OCI-LY3 (cell line): ENCODE measurements at regions not wholly inside any gene's neighbourhood (a gene's known extent, or its start where the extent isn't known, plus 50 kb on each side); places are given as distances from the start of the nearest gene placed in this dataset.

Experiments
- H2AFZ ChIP-seq: fragments of 200-600, 300-600 bp; shearing (Covaris generic); 2 replicates; pipeline ENCODE4 v1.6.0; 2014; ENCODE audit warnings: antibody characterized with exemption, low read depth, low read length
- H3K27ac ChIP-seq: fragments of 200-600, 300-600 bp; sonication (generic); 2 replicates; pipeline ENCODE4 v1.5.1; 2014; ENCODE audit warnings: mild to moderate bottlenecking, low read length, moderate library complexity, mixed read lengths
- H3K27me3 ChIP-seq: fragments of 200-600, 300-600 bp; sonication (generic); 2 replicates; pipeline ENCODE4 v1.6.1; 2014; ENCODE audit warnings: low read depth, low read length, mixed read lengths
- H3K36me3 ChIP-seq: fragments of 200-600, 300-600 bp; sonication (generic); replicated peaks from 2 replicates; pipeline ENCODE3; 2014; ENCODE audit warnings: low read depth, low read length, mixed read lengths
- H3K4me1 ChIP-seq: fragments of 300-600, 200-600 bp; sonication (generic); 2 replicates; pipeline ENCODE4 v1.6.1; 2014; ENCODE audit warnings: low read length, mixed read lengths
- H3K4me2 ChIP-seq: fragments of 200-600, 300-600 bp; sonication (generic); 2 replicates; pipeline ENCODE4 v1.6.1; 2014; ENCODE audit warnings: low read length, mixed read lengths
- H3K4me3 ChIP-seq: fragments of 300-600, 200-600 bp; sonication (generic); 2 replicates; pipeline ENCODE4 v1.5.1; 2014; ENCODE audit warnings: antibody characterized with exemption, mild to moderate bottlenecking, low read length, moderate library complexity
- H3K79me2 ChIP-seq: fragments of 300-600, 200-600 bp; shearing (Covaris generic); 2 replicates; pipeline ENCODE4 v1.6.1; 2014; ENCODE audit warnings: mild to moderate bottlenecking, low read length, mixed read lengths
- H3K9ac ChIP-seq: fragments of 300-600, 200-600 bp; shearing (Covaris generic); 2 replicates; pipeline ENCODE4 v1.6.0; 2014; ENCODE audit warnings: mild to moderate bottlenecking, low read length, moderate library complexity
- H3K9me3 ChIP-seq: fragments of 200-600, 300-600 bp; shearing (Covaris generic); 2 replicates; pipeline ENCODE4 v1.6.1; 2014; ENCODE audit warnings: low read length, mixed read lengths; ENCODE audit not compliant: insufficient read depth
- H4K20me1 ChIP-seq: fragments of 200-600, 300-600 bp; sonication (generic); 2 replicates; pipeline ENCODE4 v1.6.1; 2016; ENCODE audit warnings: low read length, mixed read lengths; ENCODE audit not compliant: insufficient read depth
- EZH2phosphoT487 ChIP-seq: fragments of 200-600 bp; shearing (Covaris generic); IDR thresholded peaks from 2 replicates; pipeline ENCODE4 v1.6.1; 2018; ENCODE audit warnings: antibody characterized with exemption, mixed run types, low read depth
- TF ChIP-seq, protein P1 (sequence below): fragments of 200-600, 300-600 bp; sonication (generic); IDR thresholded peaks from 2 replicates; pipeline ENCODE4 v1.5.1; 2014; ENCODE audit warnings: antibody characterized with exemption, low read length, low read depth

DNA sequence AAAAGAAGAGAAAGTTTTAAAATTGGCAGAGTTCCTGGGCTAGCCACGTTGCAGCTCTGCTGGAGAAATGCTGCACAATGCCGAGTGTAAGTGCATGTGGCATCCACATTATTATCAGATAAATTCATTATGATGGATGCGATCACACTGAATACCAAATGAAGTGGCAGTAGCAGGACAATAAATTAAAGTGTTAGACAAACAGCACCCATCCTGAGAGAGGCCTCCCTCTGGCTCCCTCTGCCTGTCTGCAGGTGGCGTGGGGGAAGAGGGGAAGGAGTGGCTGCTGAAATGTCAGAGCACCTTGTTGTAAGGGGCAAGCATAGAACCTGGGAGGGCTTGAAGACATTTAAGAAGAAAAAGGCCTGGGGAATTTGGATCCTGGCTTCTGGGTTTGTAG, 324.1 kb downstream of the HAPSTR1 start:
- Histone ChIP-seq H3K4me2 (no peak overlapping the region), H3K36me3 (no peaks in the 10 kb centered on the region), H3K9ac (no peak overlapping the region), H3K79me2 (no peaks in the 10 kb centered on the region), H3K4me1 (no peaks in the 10 kb centered on the region), H2AFZ (no peak overlapping the region), H3K27ac (no peak overlapping the region), H4K20me1 (no peaks in the 10 kb centered on the region), H3K4me3 (no peak overlapping the region), H3K27me3 (peaks cover 16% of the 10 kb centered on the region), H3K9me3 (no peaks in the 10 kb centered on the region)
- no peak for TF ChIP-seq EZH2phosphoT487
- TF ChIP-seq, protein P1, sequence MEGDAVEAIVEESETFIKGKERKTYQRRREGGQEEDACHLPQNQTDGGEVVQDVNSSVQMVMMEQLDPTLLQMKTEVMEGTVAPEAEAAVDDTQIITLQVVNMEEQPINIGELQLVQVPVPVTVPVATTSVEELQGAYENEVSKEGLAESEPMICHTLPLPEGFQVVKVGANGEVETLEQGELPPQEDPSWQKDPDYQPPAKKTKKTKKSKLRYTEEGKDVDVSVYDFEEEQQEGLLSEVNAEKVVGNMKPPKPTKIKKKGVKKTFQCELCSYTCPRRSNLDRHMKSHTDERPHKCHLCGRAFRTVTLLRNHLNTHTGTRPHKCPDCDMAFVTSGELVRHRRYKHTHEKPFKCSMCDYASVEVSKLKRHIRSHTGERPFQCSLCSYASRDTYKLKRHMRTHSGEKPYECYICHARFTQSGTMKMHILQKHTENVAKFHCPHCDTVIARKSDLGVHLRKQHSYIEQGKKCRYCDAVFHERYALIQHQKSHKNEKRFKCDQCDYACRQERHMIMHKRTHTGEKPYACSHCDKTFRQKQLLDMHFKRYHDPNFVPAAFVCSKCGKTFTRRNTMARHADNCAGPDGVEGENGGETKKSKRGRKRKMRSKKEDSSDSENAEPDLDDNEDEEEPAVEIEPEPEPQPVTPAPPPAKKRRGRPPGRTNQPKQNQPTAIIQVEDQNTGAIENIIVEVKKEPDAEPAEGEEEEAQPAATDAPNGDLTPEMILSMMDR: no peak

DNA sequence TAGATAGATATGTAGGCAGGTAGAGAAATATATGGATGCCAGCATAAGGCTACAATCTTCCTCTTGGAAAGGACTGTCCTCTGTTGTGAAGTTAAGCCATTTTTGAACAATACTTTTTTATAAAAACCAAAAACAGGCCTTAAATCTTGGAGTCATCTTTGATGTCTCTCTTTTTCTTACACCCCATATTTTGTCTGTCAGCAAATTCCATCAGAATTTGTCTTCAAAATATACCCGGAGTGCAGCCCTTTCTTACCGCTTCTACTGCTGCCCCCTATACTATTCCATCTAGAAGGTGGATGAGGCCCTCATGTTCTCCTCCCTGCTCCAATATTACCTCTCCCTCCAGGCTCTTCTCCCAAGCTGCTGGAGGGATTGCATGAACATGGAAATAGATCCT, 326.5 kb downstream of the HAPSTR1 start:
- Histone ChIP-seq H3K4me3 (no peak overlapping the region), H2AFZ (no peak overlapping the region), H3K79me2 (no peaks in the 10 kb centered on the region), H3K9ac (no peak overlapping the region), H3K27me3 (peaks cover 4% of the 10 kb centered on the region; the same call in 1 of the 2 replicates), H3K36me3 (no peaks in the 10 kb centered on the region), H3K4me2 (no peak overlapping the region), H4K20me1 (no peaks in the 10 kb centered on the region), H3K27ac (no peak overlapping the region), H3K9me3 (no peaks in the 10 kb centered on the region), H3K4me1 (no peaks in the 10 kb centered on the region)
- TF ChIP-seq, protein P1: no peak
- TF ChIP-seq EZH2phosphoT487: no peak

DNA sequence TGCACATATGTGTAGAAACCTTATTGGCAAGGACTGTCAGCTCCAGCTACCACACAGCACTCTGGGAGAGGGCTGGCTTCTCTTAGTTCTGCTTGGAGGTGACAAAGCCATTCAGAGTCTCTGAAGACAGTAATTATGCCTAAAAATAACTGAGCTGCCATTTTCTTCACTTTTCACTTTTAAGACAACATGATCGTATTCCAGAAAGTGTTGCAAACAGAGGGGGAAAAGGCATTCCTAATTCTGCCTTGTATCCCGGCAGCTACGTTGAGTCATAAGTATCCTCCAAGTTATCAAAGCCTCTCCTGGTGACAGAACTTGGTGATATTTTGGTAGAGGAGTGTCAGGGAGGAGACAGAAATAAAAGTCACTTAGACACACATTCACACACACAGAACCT, 327.7 kb downstream of the HAPSTR1 start:
- no peaks in the 10 kb centered on the region for H4K20me1 ChIP-seq
- no peaks in the 10 kb centered on the region for H3K36me3 ChIP-seq
- no peak overlapping the region for H3K27ac ChIP-seq
- no peak overlapping the region for H2AFZ ChIP-seq
- no peaks in the 10 kb centered on the region; the same call in 1 of the 2 replicates for H3K27me3 ChIP-seq
- TF ChIP-seq, protein P1: no peak
- no peak for TF ChIP-seq EZH2phosphoT487
- H3K4me3 ChIP-seq: no peak overlapping the region
- no peaks in the 10 kb centered on the region for H3K9me3 ChIP-seq
- no peak overlapping the region for H3K4me2 ChIP-seq
- no peak overlapping the region for H3K9ac ChIP-seq
- H3K4me1 ChIP-seq: no peaks in the 10 kb centered on the region
- H3K79me2 ChIP-seq: no peaks in the 10 kb centered on the region

DNA sequence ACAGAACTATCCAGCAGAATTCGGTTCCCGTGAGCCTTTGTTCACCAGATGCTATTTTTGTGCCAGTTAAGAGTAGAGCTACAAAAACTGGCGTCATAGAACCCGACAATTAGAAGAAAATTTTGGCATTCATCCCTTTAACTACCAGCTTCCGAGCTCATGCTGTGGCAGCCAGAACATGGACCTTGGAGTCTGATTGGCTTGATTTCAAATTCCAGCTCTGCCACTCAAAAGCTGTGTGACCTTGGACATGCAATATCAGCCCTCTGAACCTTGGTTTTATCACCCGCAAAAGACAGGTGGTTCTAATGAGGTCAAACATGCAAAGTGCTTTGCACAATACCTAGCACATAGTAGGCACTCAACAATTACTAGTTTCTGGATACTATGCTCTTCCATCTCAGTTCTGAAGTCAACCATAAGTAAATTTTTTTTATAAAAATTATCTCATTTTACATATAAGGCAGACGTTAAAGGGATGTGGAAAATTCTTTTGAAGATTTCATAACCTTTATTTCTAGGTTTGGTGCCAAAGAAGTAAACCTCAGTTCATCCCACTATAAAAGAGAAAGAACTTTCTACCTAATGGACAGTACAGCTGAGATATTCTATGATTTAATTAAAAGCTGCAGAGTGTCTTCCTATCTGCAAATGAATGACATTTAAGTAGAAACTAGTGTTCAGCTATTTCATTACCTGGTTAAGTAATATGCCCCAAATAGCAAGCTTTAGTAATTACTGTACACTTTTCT, 331.5 kb downstream of the HAPSTR1 start:
- H3K4me1 ChIP-seq: no peaks in the 10 kb centered on the region
- H4K20me1 ChIP-seq: no peaks in the 10 kb centered on the region
- H3K4me2 ChIP-seq: no peak overlapping the region
- H3K27ac ChIP-seq: no peak overlapping the region
- no peak overlapping the region for H3K4me3 ChIP-seq
- no peaks in the 10 kb centered on the region for H3K36me3 ChIP-seq
- TF ChIP-seq, protein P1: no peak
- TF ChIP-seq EZH2phosphoT487: no peak
- H3K27me3 ChIP-seq: peaks cover 7% of the 10 kb centered on the region; the same call in 1 of the 2 replicates
- no peaks in the 10 kb centered on the region for H3K79me2 ChIP-seq
- no peak overlapping the region for H2AFZ ChIP-seq
- no peak overlapping the region for H3K9ac ChIP-seq
- no peaks in the 10 kb centered on the region for H3K9me3 ChIP-seq
